Left lung (tissue), 4 donors: ENCODE measurements at regions not wholly inside any gene's neighbourhood (a gene's known extent, or its start where the extent isn't known, plus 50 kb on each side); places are given as distances from the start of the nearest gene placed in this dataset.
A peak's percentile ranks its signal among the peaks of the same experiment; 100 is the strongest.

ENCODE experiments used
- ATAC-seq: fragments of 200-7000 bp; cut with Tn5 transposase; one replicate; pipeline ENCODE4 v1.9.1; 2020; ENCODE audit warnings: moderate library complexity
- DNase-seq, 4 donors: peaks; one replicate each; pipeline ENCODE4 v3.0.0-alpha.2; 2013 to 2020
- H3K27ac ChIP-seq, 2 donors: fragments of 200-600 bp; sonication (generic) in 1 of 2; one replicate each; pipeline versions ENCODE4 v1.5.0 to v1.8.0; 2020 to 2021
- H3K27me3 ChIP-seq, 2 donors: fragments of 200-600 bp; sonication (generic) in 1 of 2; one replicate each; pipeline versions ENCODE4 v1.5.0 to v1.8.0; 2020 to 2021
- H3K36me3 ChIP-seq, 2 donors: fragments of 200-600 bp; sonication (generic) in 1 of 2; one replicate each; pipeline versions ENCODE4 v1.5.0 to v1.8.0; 2020 to 2021
- H3K4me1 ChIP-seq, 2 donors: fragments of 200-600 bp; one replicate each; pipeline ENCODE4 v1.8.0; 2021
- H3K4me3 ChIP-seq, 2 donors: fragments of 200-600 bp; sonication (generic) in 1 of 2; one replicate each; pipeline versions ENCODE4 v1.5.0 to v1.8.0; 2020 to 2021; ENCODE audit warnings: mild to moderate bottlenecking in 1 of 2
- H3K9me3 ChIP-seq, 2 donors: fragments of 200-600 bp; sonication (generic) in 1 of 2; one replicate each; pipeline versions ENCODE4 v1.5.0 to v1.8.0; 2020 to 2021
- intact Hi-C, 2 donors: fragments of 100-400 bp; cut with DNase I; formaldehyde crosslinking; loops; one replicate each; pipeline versions ENCODE4 v1.11.2 to v1.14.2; 2022
- TF ChIP-seq, protein P1 (sequence below), 2 donors: fragments of 200-600 bp; sonication (generic) in 1 of 2; IDR thresholded peaks; one replicate each; pipeline versions ENCODE4 v1.5.0 to v1.8.0; 2021; ENCODE audit warnings: antibody characterized with exemption in 2 of 2
- donor health status: DM: no; HTN: yes; CAD: no.
- donor health status: DM: no; HTN: no; CAD: no.

DNA sequence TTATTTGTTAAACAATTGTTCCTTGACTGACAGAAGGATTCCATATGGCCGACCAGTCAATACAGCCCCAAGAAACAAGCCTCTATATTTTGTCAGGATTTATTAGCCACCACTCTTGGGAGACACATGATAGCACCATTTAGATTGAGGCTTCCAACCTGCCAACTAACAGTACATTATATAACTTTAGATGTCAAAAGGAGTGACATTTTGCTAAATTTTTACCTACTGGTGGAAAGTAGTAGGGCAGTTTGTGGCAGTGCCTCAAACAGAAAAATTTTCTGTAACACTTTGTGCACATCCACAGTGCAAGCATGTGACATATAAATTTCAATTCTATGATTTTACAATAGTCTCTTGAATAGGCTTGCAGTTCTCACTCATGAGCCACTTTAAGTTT lies 464.0 kb downstream of the TRIB2 start:
- no peak for DNase-seq
- Histone ChIP-seq H3K27ac (no peak overlapping the region), H3K36me3 (no peaks in the 10 kb centered on the region), H3K4me1 (no peaks in the 10 kb centered on the region), H3K4me3 (no peak overlapping the region), H3K9me3 (peaks cover 0 to 18% of the 10 kb centered on the region in 2 donors), H3K27me3 (no peaks in the 10 kb centered on the region)
- intact Hi-C loops: no loop called here
- ATAC-seq: no peak
- TF ChIP-seq, protein P1, sequence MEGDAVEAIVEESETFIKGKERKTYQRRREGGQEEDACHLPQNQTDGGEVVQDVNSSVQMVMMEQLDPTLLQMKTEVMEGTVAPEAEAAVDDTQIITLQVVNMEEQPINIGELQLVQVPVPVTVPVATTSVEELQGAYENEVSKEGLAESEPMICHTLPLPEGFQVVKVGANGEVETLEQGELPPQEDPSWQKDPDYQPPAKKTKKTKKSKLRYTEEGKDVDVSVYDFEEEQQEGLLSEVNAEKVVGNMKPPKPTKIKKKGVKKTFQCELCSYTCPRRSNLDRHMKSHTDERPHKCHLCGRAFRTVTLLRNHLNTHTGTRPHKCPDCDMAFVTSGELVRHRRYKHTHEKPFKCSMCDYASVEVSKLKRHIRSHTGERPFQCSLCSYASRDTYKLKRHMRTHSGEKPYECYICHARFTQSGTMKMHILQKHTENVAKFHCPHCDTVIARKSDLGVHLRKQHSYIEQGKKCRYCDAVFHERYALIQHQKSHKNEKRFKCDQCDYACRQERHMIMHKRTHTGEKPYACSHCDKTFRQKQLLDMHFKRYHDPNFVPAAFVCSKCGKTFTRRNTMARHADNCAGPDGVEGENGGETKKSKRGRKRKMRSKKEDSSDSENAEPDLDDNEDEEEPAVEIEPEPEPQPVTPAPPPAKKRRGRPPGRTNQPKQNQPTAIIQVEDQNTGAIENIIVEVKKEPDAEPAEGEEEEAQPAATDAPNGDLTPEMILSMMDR (IDR thresholded peaks at IDR 0.05): no peak

DNA sequence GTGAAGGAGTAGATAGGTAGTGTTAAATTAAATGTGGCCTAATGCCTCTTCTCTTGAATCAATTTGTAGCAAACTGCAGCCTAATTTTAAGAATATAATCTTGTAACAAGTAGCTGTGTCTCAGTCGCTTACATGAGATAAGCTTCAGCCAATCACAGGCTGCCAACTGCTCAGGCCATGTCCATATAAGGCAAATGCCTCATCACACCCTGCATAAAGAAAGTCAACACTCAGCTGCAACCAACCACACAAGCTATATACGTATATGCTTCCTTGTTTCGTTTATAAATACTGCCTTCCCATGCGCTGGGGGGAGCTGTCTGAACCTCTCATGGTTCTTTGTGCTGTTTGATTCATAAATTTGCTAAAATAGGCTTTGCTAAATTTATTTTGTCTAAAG lies 476.3 kb downstream of the TRIB2 start:
- ATAC-seq: no peak
- no peak overlapping the region for H3K4me3 ChIP-seq
- intact Hi-C loops: no loop called here
- no peaks in the 10 kb centered on the region for H3K27me3 ChIP-seq
- no peaks in the 10 kb centered on the region for H3K36me3 ChIP-seq
- no peak overlapping the region for H3K27ac ChIP-seq
- no peaks in the 10 kb centered on the region for H3K4me1 ChIP-seq
- no peak for DNase-seq
- H3K9me3 ChIP-seq: no peaks in the 10 kb centered on the region
- TF ChIP-seq, protein P1 (IDR thresholded peaks at IDR 0.05): no peak

DNA sequence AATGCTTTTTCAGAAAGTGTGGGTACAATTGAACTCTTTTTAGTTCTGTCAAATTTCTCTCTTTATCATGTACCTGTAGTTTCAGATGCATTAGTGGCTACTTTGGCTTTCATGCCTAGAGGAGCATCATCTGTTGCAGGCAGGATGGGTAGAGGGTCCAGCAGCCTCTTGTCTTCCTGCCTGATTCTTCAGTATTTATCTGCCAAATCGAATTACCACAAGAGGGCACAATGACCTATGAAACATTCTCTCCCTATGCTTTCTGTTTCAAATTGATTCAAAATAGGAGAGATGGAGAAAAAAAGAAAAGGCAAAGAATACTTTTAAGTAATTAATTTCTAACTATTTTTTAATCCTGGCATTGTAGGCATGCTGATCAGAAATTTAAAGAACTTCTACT lies 477.2 kb downstream of the TRIB2 start:
- no peak for ATAC-seq
- Histone ChIP-seq H3K4me1 (no peaks in the 10 kb centered on the region), H3K27me3 (no peaks in the 10 kb centered on the region), H3K27ac (no peak overlapping the region), H3K4me3 (no peak overlapping the region), H3K36me3 (no peaks in the 10 kb centered on the region), H3K9me3 (no peaks in the 10 kb centered on the region)
- intact Hi-C loops: no loop called here
- TF ChIP-seq, protein P1 (IDR thresholded peaks at IDR 0.05): no peak
- DNase-seq: peak in 2 of 4 donors; percentile 26 to 48

DNA sequence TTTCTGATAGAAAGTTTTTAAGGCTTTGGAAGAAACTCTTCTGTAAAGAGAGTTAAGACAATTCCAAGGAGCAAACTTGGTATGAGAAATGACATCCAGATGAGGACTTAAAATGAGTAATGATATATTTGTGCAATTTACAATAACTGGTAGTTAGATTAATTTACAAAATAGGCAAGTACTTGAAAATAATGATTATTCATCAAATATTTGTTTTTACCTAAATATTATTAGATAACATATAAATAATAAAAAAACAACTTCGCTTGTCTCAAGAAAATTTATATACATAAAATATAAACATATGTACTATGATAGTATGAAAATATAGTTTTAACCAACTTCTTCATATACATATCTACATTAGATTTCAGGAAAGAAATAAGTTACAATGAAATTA lies 478.5 kb downstream of the TRIB2 start:
- no peak overlapping the region for H3K27ac ChIP-seq
- H3K4me3 ChIP-seq: no peak overlapping the region
- no peaks in the 10 kb centered on the region for H3K9me3 ChIP-seq
- TF ChIP-seq, protein P1 (IDR thresholded peaks at IDR 0.05): no peak
- ATAC-seq: no peak
- no peak for DNase-seq
- intact Hi-C loops: no loop called here
- H3K4me1 ChIP-seq: no peaks in the 10 kb centered on the region
- no peaks in the 10 kb centered on the region for H3K27me3 ChIP-seq
- H3K36me3 ChIP-seq: no peaks in the 10 kb centered on the region

DNA sequence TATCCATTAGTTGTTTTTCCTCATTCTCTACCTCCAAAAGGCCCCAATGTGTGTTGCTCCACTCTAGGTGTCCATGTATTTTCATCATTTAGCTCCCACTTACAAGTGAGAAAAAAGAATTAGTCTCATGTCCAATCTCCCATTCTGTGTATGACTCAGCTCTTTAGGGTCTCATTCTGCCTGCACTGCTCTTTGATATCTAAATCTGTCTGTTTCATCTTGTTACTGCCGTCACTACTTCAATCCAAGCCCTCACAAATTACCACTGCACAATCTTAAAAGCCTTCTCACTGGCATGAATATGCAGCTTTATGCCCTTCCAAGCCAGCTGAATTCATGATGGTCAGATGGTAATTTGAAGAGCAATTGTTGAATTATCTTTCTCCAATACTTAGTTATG lies 480.5 kb downstream of the TRIB2 start:
- Histone ChIP-seq H3K27me3 (no peaks in the 10 kb centered on the region), H3K4me1 (no peaks in the 10 kb centered on the region), H3K4me3 (no peak overlapping the region), H3K27ac (no peak overlapping the region), H3K36me3 (no peaks in the 10 kb centered on the region), H3K9me3 (no peaks in the 10 kb centered on the region)
- ATAC-seq (no peak), DNase-seq (no peak)
- TF ChIP-seq, protein P1 (IDR thresholded peaks at IDR 0.05): no peak
- intact Hi-C loops: no loop called here
